HCT116 (cell line): ENCODE measurements at regions not wholly inside any gene's neighbourhood (a gene's known extent, or its start where the extent isn't known, plus 50 kb on each side); places are given as distances from the start of the nearest gene placed in this dataset.

ENCODE experiments used
- ATAC-seq: fragments of 200-7000 bp; cut with Tn5 transposase; 2 replicates; pipeline ENCODE4 v1.9.1; 2020; ENCODE audit warnings: mild to moderate bottlenecking, moderate library complexity
- BruUV-seq: library from RNA; stranded (reverse); fragments of 400-500 nt; replicated peaks from 2 replicates; lab custom pipeline; 2021; lab: Mats Ljungman, UMichigan
- CTCF ChIA-PET: fragments of 300-600 bp; sonication (Branson Sonifier 250); formaldehyde crosslinking; loops from one replicate; lab custom pipeline; 2021; ENCODE audit warnings: antibody characterized with exemption; lab: Charles Lee
- POLR2A ChIA-PET: fragments of 300-600, 350-600 bp; sonication (Branson Sonifier 250); formaldehyde crosslinking; loops from one replicate; lab custom pipeline; 2021; ENCODE audit warnings: antibody characterized with exemption; lab: Charles Lee
- RAD21 ChIA-PET, 2 experiments: fragments of 300-600 bp; sonication (Branson Sonifier 250); formaldehyde crosslinking; loops; one replicate each; lab custom pipeline; 2023; ENCODE audit warnings: low total read pairs in 2 of 2; ENCODE audit not compliant: uncharacterized antibody in 2 of 2, unreplicated experiment in 2 of 2, low non-redundant PET in 1 of 2; lab: Charles Lee
- DNase-seq: peaks from one replicate; pipeline ENCODE4 v3.0.0-alpha.2; 2010; ENCODE audit warnings: low read depth, low spot score
- H2AFZ ChIP-seq: fragments of 200-600 bp; shearing (Covaris generic), sonication (generic); 2 replicates; pipeline ENCODE4 v1.6.1; 2017; ENCODE audit warnings: low read depth, mixed run types, mixed read lengths, antibody characterized with exemption, low read length; ENCODE audit not compliant: poor library complexity, severe bottlenecking
- H3K27ac ChIP-seq: 2 replicates; pipeline ENCODE4 v1.5.1; 2012; ENCODE audit warnings: low read depth, low read length
- H3K27me3 ChIP-seq: fragments of 200-600 bp; sonication (generic); 2 replicates; pipeline ENCODE4 v1.6.1; 2016; ENCODE audit warnings: mixed run types, low read length, mixed read lengths; ENCODE audit not compliant: insufficient read depth
- H3K36me3 ChIP-seq, 2 experiments: fragments of 200-500 bp in 1 of 2; fragments of 200-600 bp in 1 of 2; sonication (Bioruptor generic) in 1 of 2; sonication (generic) in 1 of 2; 2 replicates each; pipeline versions ENCODE4 v1.5.1 to v1.6.1; 2014 to 2016; ENCODE audit warnings: low read length in 2 of 2, inconsistent platforms in 1 of 2, mixed read lengths in 1 of 2, mixed run types in 1 of 2; ENCODE audit not compliant: insufficient read depth in 2 of 2, control insufficient read depth in 1 of 2
- H3K4me1 ChIP-seq, 2 experiments: fragments of 200-600 bp in 1 of 2; sonication (generic) in 1 of 2; 2 replicates each; pipeline versions ENCODE4 v1.5.1 to v1.6.1; 2012 to 2017; ENCODE audit warnings: low read length in 2 of 2, inconsistent platforms in 1 of 2, mild to moderate bottlenecking in 1 of 2, mixed read lengths in 1 of 2, mixed run types in 1 of 2, moderate library complexity in 1 of 2; ENCODE audit not compliant: insufficient read depth in 2 of 2, control insufficient read depth in 1 of 2
- H3K4me2 ChIP-seq: fragments of 200-600 bp; sonication (generic); 2 replicates; pipeline ENCODE4 v1.6.1; 2017; ENCODE audit warnings: mixed run types, low read length, mixed read lengths
- H3K4me3 ChIP-seq, 2 experiments: fragments of 200-600 bp in 1 of 2; sonication (generic) in 1 of 2; replicated peaks in 1 of 2; 2 replicates each; pipeline ENCODE4 v1.5.1; 2011 to 2016; ENCODE audit warnings: low read length in 2 of 2, control low read depth in 1 of 2, low read depth in 1 of 2, mild to moderate bottlenecking in 1 of 2, mixed read lengths in 1 of 2, mixed run types in 1 of 2
- H3K79me2 ChIP-seq: fragments of 200-600 bp; sonication (generic); 2 replicates; pipeline ENCODE4 v1.6.1; 2017; ENCODE audit warnings: mild to moderate bottlenecking, mixed run types, low read length, moderate library complexity, mixed read lengths; ENCODE audit not compliant: insufficient read depth
- H3K9ac ChIP-seq: fragments of 200-600 bp; sonication (generic); 2 replicates; pipeline ENCODE4 v1.6.1; 2016; ENCODE audit warnings: low read length, mixed read lengths
- H3K9me2 ChIP-seq: fragments of 200-600 bp; sonication (generic), shearing (Covaris generic); 2 replicates; pipeline ENCODE4 v1.6.1; 2017; ENCODE audit warnings: mixed run types, mild to moderate bottlenecking, moderate library complexity; ENCODE audit not compliant: insufficient read depth
- H3K9me3 ChIP-seq, 2 experiments: fragments of 200-500 bp in 1 of 2; fragments of 200-600 bp in 1 of 2; sonication (Bioruptor generic) in 1 of 2; sonication (generic) in 1 of 2; 2 replicates each; pipeline ENCODE4 v1.6.1; 2014 to 2017; ENCODE audit warnings: low read length in 2 of 2, mixed read lengths in 2 of 2, inconsistent platforms in 1 of 2, low read depth in 1 of 2, mild to moderate bottlenecking in 1 of 2, mixed run types in 1 of 2, moderate library complexity in 1 of 2; ENCODE audit not compliant: control insufficient read depth in 1 of 2, insufficient read depth in 1 of 2
- H4K20me1 ChIP-seq: fragments of 200-600 bp; sonication (generic), shearing (Covaris generic); 2 replicates; pipeline ENCODE4 v1.6.1; 2017; ENCODE audit warnings: mixed run types, mild to moderate bottlenecking, moderate library complexity; ENCODE audit not compliant: insufficient read depth
- CEBPB ChIP-seq: IDR thresholded peaks from 2 replicates; pipeline ENCODE4 v1.6.1; 2012; ENCODE audit warnings: low read depth
- EGR1 ChIP-seq: IDR thresholded peaks from 2 replicates; pipeline ENCODE4 v1.6.1; 2012; ENCODE audit warnings: low read depth
- EZH2phosphoT487 ChIP-seq: fragments of 200-600 bp; IDR thresholded peaks from 2 replicates; pipeline ENCODE4 v1.6.1; 2018; ENCODE audit warnings: antibody characterized with exemption, borderline replicate concordance
- JUND ChIP-seq: IDR thresholded peaks from 2 replicates; pipeline ENCODE4 v1.6.1; 2012
- POLR2A ChIP-seq: IDR thresholded peaks from 2 replicates; pipeline ENCODE4 v1.7.0; 2011; ENCODE audit warnings: borderline replicate concordance; ENCODE audit not compliant: insufficient read depth, insufficient read length; ENCODE audit errors: extremely low read depth
- POLR2AphosphoS5 ChIP-seq: IDR thresholded peaks from 2 replicates; pipeline ENCODE4 v1.6.1; 2011; ENCODE audit warnings: mild to moderate bottlenecking, low read depth, low read length, moderate library complexity
- RAD21 ChIP-seq: IDR thresholded peaks from 2 replicates; pipeline ENCODE4 v1.6.1; 2012; ENCODE audit warnings: low read depth, mild to moderate bottlenecking
- SIN3A ChIP-seq: IDR thresholded peaks from 2 replicates; pipeline ENCODE4 v1.6.1; 2012; ENCODE audit warnings: low read depth
- SP1 ChIP-seq: IDR thresholded peaks from 2 replicates; pipeline ENCODE4 v1.6.1; 2012; ENCODE audit warnings: low read depth
- TCF7L2 ChIP-seq: IDR thresholded peaks from 2 replicates; pipeline ENCODE4 v1.7.0; 2011; ENCODE audit warnings: borderline replicate concordance, inconsistent platforms; ENCODE audit not compliant: insufficient read depth, insufficient read length; ENCODE audit errors: extremely low read depth
- YY1 ChIP-seq: IDR thresholded peaks from 2 replicates; pipeline ENCODE4 v1.6.1; 2011; ENCODE audit warnings: low read length, low read depth, moderate library complexity, mild to moderate bottlenecking; ENCODE audit not compliant: insufficient replicate concordance; ENCODE audit errors: extremely low read depth
- ZFX ChIP-seq: fragments of 450-650 bp; IDR thresholded peaks from 2 replicates; pipeline ENCODE4 v1.6.1; 2017
- ZNF274 ChIP-seq: fragments of 200-500 bp; sonication (Bioruptor generic); IDR thresholded peaks from 2 replicates; pipeline ENCODE4 v1.6.1; 2014; ENCODE audit warnings: mild to moderate bottlenecking, low read depth, low read length, inconsistent platforms
- intact Hi-C: fragments of 100-400 bp; cut with micrococcal nuclease; formaldehyde crosslinking; loops from 2 replicates; pipeline ENCODE4 v1.10.0; 2022
- TF ChIP-seq, protein P1 (sequence below): IDR thresholded peaks from 2 replicates; pipeline ENCODE4 v1.6.1; 2011; ENCODE audit warnings: mild to moderate bottlenecking, low read length, moderate library complexity; ENCODE audit not compliant: insufficient replicate concordance; ENCODE audit errors: extremely low read depth
- TF ChIP-seq, protein P2 (sequence below): IDR thresholded peaks from 2 replicates; pipeline ENCODE4 v1.6.1; 2012
- TF ChIP-seq, protein P3 (sequence below), 3 experiments: fragments of 200-600 bp in 1 of 3; sonication (generic) in 1 of 3; IDR thresholded peaks in 2 of 3; conservative IDR thresholded peaks in 1 of 3; 2 replicates each; pipeline ENCODE4 v1.5.1; 2012 to 2017; ENCODE audit warnings: low read depth in 2 of 3, low read length in 2 of 3, antibody characterized with exemption in 1 of 3, borderline replicate concordance in 1 of 3, control low read depth in 1 of 3, mild to moderate bottlenecking in 1 of 3, mixed read lengths in 1 of 3, mixed run types in 1 of 3, moderate library complexity in 1 of 3; ENCODE audit not compliant: insufficient read depth in 1 of 3

GRCh38 chr11:86161837-86162236, 82.7 kb upstream of the EED start:
- no peak overlapping the region for H2AFZ ChIP-seq
- no peaks in the 10 kb centered on the region for H4K20me1 ChIP-seq
- no peak overlapping the region for H3K9ac ChIP-seq
- H3K4me1 ChIP-seq = peaks cover 0 to 3% of the 10 kb centered on the region in 2 experiments; a peak in 1 of 4 replicates
- no TSS peak for BruUV-seq
- ATAC-seq (no peak), DNase-seq (no peak)
- no peak overlapping the region for H3K27ac ChIP-seq
- H3K9me3 ChIP-seq = no peaks in the 10 kb centered on the region
- TF ChIP-seq ZFX = no peak
- TF ChIP-seq YY1 = no peak
- TF ChIP-seq SIN3A = no peak
- TF ChIP-seq ZNF274 = no peak
- TF ChIP-seq EGR1 = no peak
- TF ChIP-seq EZH2phosphoT487 = no peak
- TF ChIP-seq JUND = no peak
- no peak for TF ChIP-seq CEBPB
- TF ChIP-seq POLR2AphosphoS5 = no peak
- no peak overlapping the region for H3K4me2 ChIP-seq
- RAD21 ChIA-PET = no interaction called here
- no peak overlapping the region for H3K4me3 ChIP-seq
- POLR2A ChIA-PET = no interaction called here
- intact Hi-C loops = no loop called here
- H3K9me2 ChIP-seq = no peaks in the 10 kb centered on the region
- H3K36me3 ChIP-seq = no peaks in the 10 kb centered on the region
- CTCF ChIA-PET = no interaction called here
- H3K79me2 ChIP-seq = no peaks in the 10 kb centered on the region
- H3K27me3 ChIP-seq = no peaks in the 10 kb centered on the region

DNA sequence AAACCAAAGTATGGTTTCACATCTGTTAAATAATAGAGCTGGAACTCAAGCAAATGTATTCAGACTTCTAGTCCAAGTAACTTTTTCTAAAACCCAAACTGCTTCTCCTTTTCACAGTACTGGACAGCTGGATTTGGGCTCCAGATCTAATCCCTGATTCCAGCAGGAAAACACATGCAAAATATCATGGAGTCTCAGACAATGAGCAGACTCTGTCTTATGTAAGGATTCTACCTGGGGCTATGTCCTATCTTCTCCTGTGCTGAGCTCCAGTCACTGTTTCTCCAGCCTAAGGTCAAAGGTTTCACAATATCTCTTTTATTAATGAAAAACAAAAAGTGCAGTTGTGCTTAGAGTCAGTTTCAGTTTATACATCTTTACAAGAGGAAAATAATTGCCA, 83.2 kb upstream of the EED start:
- DNase-seq = no peak
- Histone ChIP-seq H3K27ac (no peak overlapping the region), H3K9ac (no peak overlapping the region), H4K20me1 (no peaks in the 10 kb centered on the region), H3K4me2 (no peak overlapping the region), H3K4me1 (peaks cover 0 to 3% of the 10 kb centered on the region in 2 experiments; a peak in 1 of 4 replicates), H3K36me3 (no peaks in the 10 kb centered on the region), H3K9me3 (no peaks in the 10 kb centered on the region), H3K79me2 (no peaks in the 10 kb centered on the region), H2AFZ (no peak overlapping the region), H3K4me3 (no peak overlapping the region), H3K27me3 (no peaks in the 10 kb centered on the region), H3K9me2 (no peaks in the 10 kb centered on the region)
- POLR2A ChIA-PET = no interaction called here
- CTCF ChIA-PET = no interaction called here
- intact Hi-C loops = no loop called here
- RAD21 ChIA-PET = no interaction called here
- BruUV-seq = no TSS peak
- TF ChIP-seq POLR2A (no peak), EZH2phosphoT487 (no peak), SP1 (no peak), YY1 (no peak), RAD21 (no peak), ZNF274 (no peak), POLR2AphosphoS5 (no peak), TCF7L2 (no peak)
- TF ChIP-seq, protein P1, sequence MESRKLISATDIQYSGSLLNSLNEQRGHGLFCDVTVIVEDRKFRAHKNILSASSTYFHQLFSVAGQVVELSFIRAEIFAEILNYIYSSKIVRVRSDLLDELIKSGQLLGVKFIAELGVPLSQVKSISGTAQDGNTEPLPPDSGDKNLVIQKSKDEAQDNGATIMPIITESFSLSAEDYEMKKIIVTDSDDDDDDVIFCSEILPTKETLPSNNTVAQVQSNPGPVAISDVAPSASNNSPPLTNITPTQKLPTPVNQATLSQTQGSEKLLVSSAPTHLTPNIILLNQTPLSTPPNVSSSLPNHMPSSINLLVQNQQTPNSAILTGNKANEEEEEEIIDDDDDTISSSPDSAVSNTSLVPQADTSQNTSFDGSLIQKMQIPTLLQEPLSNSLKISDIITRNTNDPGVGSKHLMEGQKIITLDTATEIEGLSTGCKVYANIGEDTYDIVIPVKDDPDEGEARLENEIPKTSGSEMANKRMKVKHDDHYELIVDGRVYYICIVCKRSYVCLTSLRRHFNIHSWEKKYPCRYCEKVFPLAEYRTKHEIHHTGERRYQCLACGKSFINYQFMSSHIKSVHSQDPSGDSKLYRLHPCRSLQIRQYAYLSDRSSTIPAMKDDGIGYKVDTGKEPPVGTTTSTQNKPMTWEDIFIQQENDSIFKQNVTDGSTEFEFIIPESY = no peak
- TF ChIP-seq, protein P2, sequence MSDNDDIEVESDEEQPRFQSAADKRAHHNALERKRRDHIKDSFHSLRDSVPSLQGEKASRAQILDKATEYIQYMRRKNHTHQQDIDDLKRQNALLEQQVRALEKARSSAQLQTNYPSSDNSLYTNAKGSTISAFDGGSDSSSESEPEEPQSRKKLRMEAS = no peak
- TF ChIP-seq, protein P3, sequence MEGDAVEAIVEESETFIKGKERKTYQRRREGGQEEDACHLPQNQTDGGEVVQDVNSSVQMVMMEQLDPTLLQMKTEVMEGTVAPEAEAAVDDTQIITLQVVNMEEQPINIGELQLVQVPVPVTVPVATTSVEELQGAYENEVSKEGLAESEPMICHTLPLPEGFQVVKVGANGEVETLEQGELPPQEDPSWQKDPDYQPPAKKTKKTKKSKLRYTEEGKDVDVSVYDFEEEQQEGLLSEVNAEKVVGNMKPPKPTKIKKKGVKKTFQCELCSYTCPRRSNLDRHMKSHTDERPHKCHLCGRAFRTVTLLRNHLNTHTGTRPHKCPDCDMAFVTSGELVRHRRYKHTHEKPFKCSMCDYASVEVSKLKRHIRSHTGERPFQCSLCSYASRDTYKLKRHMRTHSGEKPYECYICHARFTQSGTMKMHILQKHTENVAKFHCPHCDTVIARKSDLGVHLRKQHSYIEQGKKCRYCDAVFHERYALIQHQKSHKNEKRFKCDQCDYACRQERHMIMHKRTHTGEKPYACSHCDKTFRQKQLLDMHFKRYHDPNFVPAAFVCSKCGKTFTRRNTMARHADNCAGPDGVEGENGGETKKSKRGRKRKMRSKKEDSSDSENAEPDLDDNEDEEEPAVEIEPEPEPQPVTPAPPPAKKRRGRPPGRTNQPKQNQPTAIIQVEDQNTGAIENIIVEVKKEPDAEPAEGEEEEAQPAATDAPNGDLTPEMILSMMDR (IDR thresholded peaks at IDR 0.05 in 2 of 3, conservative IDR thresholded peaks at IDR 0.05 in 1 of 3; ENCODE audit: borderline replicate concordance in 1 of 3, insufficient read depth in 1 of 3, low read depth in 2 of 3, low read length in 2 of 3) = no peak
- no peak for ATAC-seq
